BJ (cell line): ENCODE measurements at regions not wholly inside any gene's neighbourhood (a gene's known extent, or its start where the extent isn't known, plus 50 kb on each side); places are given as distances from the start of the nearest gene placed in this dataset.

Source experiments
- CTCF ChIA-PET: fragments of 350-600 bp; formaldehyde crosslinking; extraction: SDS; loops from one replicate; lab custom pipeline; 2021; ENCODE audit warnings: antibody characterized with exemption, inconsistent platforms; lab: Yijun Ruan, JAX
- POLR2A ChIA-PET: fragments of 300-600 bp; sonication (Branson Sonifier 250); formaldehyde crosslinking; extraction: SDS; loops from one replicate; lab custom pipeline; 2021; ENCODE audit warnings: antibody characterized with exemption; lab: Charles Lee
- DNase-seq: peaks from one replicate; pipeline ENCODE4 v3.0.0-alpha.2; 2011; ENCODE audit warnings: low read depth
- H3K27me3 ChIP-seq: 2 replicates; pipeline ENCODE4 v1.6.0; 2011; ENCODE audit warnings: low read length; ENCODE audit not compliant: control insufficient read depth, insufficient read depth
- H3K36me3 ChIP-seq: 2 replicates; pipeline ENCODE4 v1.5.1; 2011; ENCODE audit warnings: low read length; ENCODE audit not compliant: control insufficient read depth, insufficient read depth
- H3K4me3 ChIP-seq: 2 replicates; pipeline ENCODE4 v1.5.1; 2011; ENCODE audit warnings: low read depth, mild to moderate bottlenecking, control low read depth, low read length
- CTCF ChIP-seq: IDR thresholded peaks from 2 replicates; pipeline ENCODE4 v1.5.1; 2011; ENCODE audit warnings: low read depth, mild to moderate bottlenecking, control low read depth, inconsistent platforms, low read length, moderate library complexity; ENCODE audit not compliant: insufficient read depth

GRCh38 chr7:30212701-30213111 is 71.7 kb upstream of the ZNRF2 start:
- POLR2A ChIA-PET: no interaction called here
- no peaks in the 10 kb centered on the region for H3K36me3 ChIP-seq
- CTCF ChIA-PET: no interaction called here
- TF ChIP-seq CTCF: no peak
- no peak for DNase-seq
- no peak overlapping the region for H3K4me3 ChIP-seq
- peaks cover 6% of the 10 kb centered on the region; the same call in 1 of the 2 replicates for H3K27me3 ChIP-seq

GRCh38 chr7:30213637-30214036 is 70.8 kb upstream of the ZNRF2 start:
- no peak for DNase-seq
- ChIA-PET POLR2A (interaction anchor here (0.6 kb wide), 1 partner anchor 351 kb away, joined by 3 read pairs; no protein-coding TSS in a partner anchor), CTCF (no interaction called here)
- H3K36me3 ChIP-seq: no peaks in the 10 kb centered on the region
- peaks cover 6% of the 10 kb centered on the region; the same call in 1 of the 2 replicates for H3K27me3 ChIP-seq
- no peak for TF ChIP-seq CTCF
- H3K4me3 ChIP-seq: no peak overlapping the region

GRCh38 chr7:30214651-30215137 is 69.7 kb upstream of the ZNRF2 start:
- no peak for TF ChIP-seq CTCF
- ChIA-PET CTCF (interaction anchor here (0.6 kb wide), 1 partner anchor 1630 kb away, joined by 3 read pairs; no protein-coding TSS in a partner anchor), POLR2A (no interaction called here)
- DNase-seq: no peak
- Histone ChIP-seq H3K4me3 (no peak overlapping the region), H3K27me3 (peaks cover 3% of the 10 kb centered on the region; the same call in 1 of the 2 replicates), H3K36me3 (no peaks in the 10 kb centered on the region)

- ChIA-PET CTCF (no interaction called here), POLR2A (no interaction called here)
- no peak overlapping the region for H3K4me3 ChIP-seq
- H3K36me3 ChIP-seq: no peaks in the 10 kb centered on the region
- peaks cover 4% of the 10 kb centered on the region; the same call in 1 of the 2 replicates for H3K27me3 ChIP-seq
- no peak for TF ChIP-seq CTCF
- no peak for DNase-seq
Measured at GRCh38 chr7:30221764-30222163, 62.6 kb upstream of the ZNRF2 start.

GRCh38 chr7:30222515-30223215 is 61.7 kb upstream of the ZNRF2 start:
- no peaks in the 10 kb centered on the region for H3K36me3 ChIP-seq
- POLR2A ChIA-PET: no interaction called here
- peaks cover 4% of the 10 kb centered on the region; the same call in 1 of the 2 replicates for H3K27me3 ChIP-seq
- no peak overlapping the region for H3K4me3 ChIP-seq
- CTCF ChIA-PET: no interaction called here
- no peak for DNase-seq
- no peak for TF ChIP-seq CTCF
